ENCODE measurements at regions not wholly inside any gene's neighbourhood (a gene's known extent, or its start where the extent isn't known, plus 50 kb on each side); places are given as distances from the start of the nearest gene placed in this dataset.
"Not testable (repeated sequence)": the region's sequence is repeated elsewhere in the genome, so short reads cannot be mapped to it uniquely, and the experiment has no call there.

GRCh38 chr22:25281675-25282345, 62.4 kb downstream of the CRYBB2 start:
- no peak for DNase-seq

GRCh38 chr22:25282346-25282670, 62.9 kb downstream of the CRYBB2 start:
- DNase-seq = no peak

GRCh38 chr22:25282671-25283561, 63.5 kb downstream of the CRYBB2 start:
- DNase-seq = no peak

- not testable (repeated sequence) for DNase-seq
Observed at GRCh38 chr22:25288481-25288880, 69.0 kb downstream of the CRYBB2 start.

GRCh38 chr22:25301912-25302311, 82.5 kb downstream of the CRYBB2 start:
- DNase-seq = not testable (repeated sequence)

- DNase-seq = not testable (repeated sequence)
Observed at GRCh38 chr22:25309586-25309985, 90.1 kb downstream of the CRYBB2 start.

- not testable (repeated sequence) for DNase-seq
Observed at GRCh38 chr22:25311924-25312323, 92.5 kb downstream of the CRYBB2 start.

GRCh38 chr22:25318081-25318823, 98.8 kb downstream of the CRYBB2 start:
- no peak for DNase-seq

- no peak for DNase-seq
Observed at GRCh38 chr22:25327018-25327755, 107.7 kb downstream of the CRYBB2 start.

- DNase-seq = no peak
Observed at GRCh38 chr22:25331050-25331449, 111.6 kb downstream of the CRYBB2 start.

- DNase-seq = not testable (repeated sequence)
Observed at GRCh38 chr22:25331911-25332310, 112.5 kb downstream of the CRYBB2 start.

- DNase-seq = no peak
Observed at GRCh38 chr22:25332386-25332785, 112.9 kb downstream of the CRYBB2 start.

GRCh38 chr22:25334162-25334490, 114.7 kb downstream of the CRYBB2 start:
- peak; percentile 45 for DNase-seq

GRCh38 chr22:25334631-25335030, 115.2 kb downstream of the CRYBB2 start:
- DNase-seq = not testable (repeated sequence)

GRCh38 chr22:25335276-25335675, 115.8 kb downstream of the CRYBB2 start:
- not testable (repeated sequence) for DNase-seq

- not testable (repeated sequence) for DNase-seq
Observed at GRCh38 chr22:25340536-25340935, 121.1 kb downstream of the CRYBB2 start.

GRCh38 chr22:25344366-25344765, 124.9 kb downstream of the CRYBB2 start:
- DNase-seq = not testable (repeated sequence)

- DNase-seq = no peak
Observed at GRCh38 chr22:25346859-25347751, 127.7 kb downstream of the CRYBB2 start.

- DNase-seq = no peak
Observed at GRCh38 chr22:25347752-25348102, 128.3 kb downstream of the CRYBB2 start.

- no peak for DNase-seq
Observed at GRCh38 chr22:25348391-25348790, 129.0 kb downstream of the CRYBB2 start.

- DNase-seq = not testable (repeated sequence)
Observed at GRCh38 chr22:25348996-25349395, 129.6 kb downstream of the CRYBB2 start.

- DNase-seq = no peak
Observed at GRCh38 chr22:25350551-25350971, 131.1 kb downstream of the CRYBB2 start.
